Endothelial cell of umbilical vein (primary cell): ENCODE measurements at regions not wholly inside any gene's neighbourhood (a gene's known extent, or its start where the extent isn't known, plus 50 kb on each side); places are given as distances from the start of the nearest gene placed in this dataset.

Source experiments
- BruUV-seq: library from RNA; stranded (reverse); fragments of 400-500 nt; replicated peaks from 2 replicates; lab custom pipeline; 2021; lab: Mats Ljungman, UMichigan
- CTCF ChIA-PET: fragments of 300-600, 350-600 bp; sonication (Branson Sonifier 250); formaldehyde crosslinking; loops from one replicate; lab custom pipeline; 2021; ENCODE audit warnings: antibody characterized with exemption, inconsistent platforms; lab: Charles Lee
- POLR2A ChIA-PET: fragments of 300-600, 350-600 bp; sonication (Branson Sonifier 250); formaldehyde crosslinking; loops from one replicate; lab custom pipeline; 2021; ENCODE audit warnings: antibody characterized with exemption, inconsistent platforms; lab: Charles Lee
- DNase-seq: peaks from one replicate; pipeline ENCODE4 v3.0.0-alpha.2; 2011; ENCODE audit warnings: low read depth, low spot score
- FAIRE-seq: peaks from 2 replicates; lab custom pipeline; 2011; peaks lifted over from hg19 to GRCh38; lab: Jason Lieb, UNC
- H2AFZ ChIP-seq: 2 replicates; pipeline ENCODE4 v1.6.0; 2012; ENCODE audit warnings: low read depth, low read length, control low read depth, inconsistent platforms
- H3K27ac ChIP-seq: 2 replicates; pipeline ENCODE4 v1.5.1; 2011; ENCODE audit warnings: low read depth, mild to moderate bottlenecking, control low read depth, low read length, moderate library complexity; ENCODE audit not compliant: insufficient read depth
- H3K27me3 ChIP-seq, 2 experiments: 2 replicates each; pipeline versions ENCODE4 v1.6.0 to v1.6.1; 2011; ENCODE audit warnings: low read length in 2 of 2, mixed read lengths in 1 of 2; ENCODE audit not compliant: control insufficient read depth in 2 of 2, insufficient read depth in 2 of 2
- H3K36me3 ChIP-seq, 2 experiments: 2 replicates in 1 of 2; 3 replicates in 1 of 2; pipeline ENCODE4 v1.5.1; 2011; ENCODE audit warnings: low read length in 2 of 2, mild to moderate bottlenecking in 1 of 2, moderate library complexity in 1 of 2; ENCODE audit not compliant: control insufficient read depth in 2 of 2, insufficient read depth in 2 of 2; ENCODE audit errors: extremely low read depth in 1 of 2
- H3K4me1 ChIP-seq: 3 replicates; pipeline ENCODE4 v1.5.1; 2011; ENCODE audit warnings: mild to moderate bottlenecking, low read length; ENCODE audit not compliant: control insufficient read depth, insufficient read depth; ENCODE audit errors: extremely low read depth
- H3K4me2 ChIP-seq: 2 replicates; pipeline ENCODE4 v1.6.1; 2011; ENCODE audit warnings: low read length, control low read depth, mixed read lengths; ENCODE audit not compliant: insufficient read depth
- H3K4me3 ChIP-seq, 3 experiments: fragments of 200-600 bp in 1 of 3; sonication (generic), shearing (Covaris generic) in 1 of 3; replicated peaks in 1 of 3; 2 replicates each; pipeline ENCODE4 v1.5.1; 2011 to 2016; ENCODE audit warnings: control low read depth in 3 of 3, low read length in 3 of 3, mild to moderate bottlenecking in 2 of 3, inconsistent platforms in 1 of 3, low read depth in 1 of 3, moderate library complexity in 1 of 3; ENCODE audit not compliant: insufficient read depth in 1 of 3
- H3K79me2 ChIP-seq: 2 replicates; pipeline ENCODE4 v1.6.0; 2012; ENCODE audit warnings: low read length, inconsistent platforms; ENCODE audit not compliant: control insufficient read depth, insufficient read depth
- H3K9ac ChIP-seq: replicated peaks from 2 replicates; pipeline ENCODE3; 2011; ENCODE audit warnings: low read length, control low read depth; ENCODE audit not compliant: insufficient read depth; ENCODE audit errors: extremely low read depth
- H3K9me1 ChIP-seq: replicated peaks from 3 replicates; pipeline ENCODE4 v1.6.0; 2011; ENCODE audit warnings: mild to moderate bottlenecking, low read length; ENCODE audit not compliant: control insufficient read depth, insufficient read depth; ENCODE audit errors: extremely low read depth
- H3K9me3 ChIP-seq: replicated peaks from 2 replicates; pipeline ENCODE4 v1.5.1; 2012; ENCODE audit warnings: low read length, inconsistent platforms; ENCODE audit not compliant: control insufficient read depth, insufficient read depth
- H4K20me1 ChIP-seq: replicated peaks from 2 replicates; pipeline ENCODE3; 2011; ENCODE audit warnings: mild to moderate bottlenecking, low read length; ENCODE audit not compliant: control insufficient read depth, insufficient read depth; ENCODE audit errors: extremely low read depth
- EZH2 ChIP-seq: IDR thresholded peaks from 2 replicates; pipeline ENCODE4 v1.6.1; 2012; ENCODE audit warnings: borderline replicate concordance, low read depth, mild to moderate bottlenecking, moderate library complexity, low read length, inconsistent platforms; ENCODE audit not compliant: severe bottlenecking
- FOS ChIP-seq: IDR thresholded peaks from 2 replicates; pipeline ENCODE4 v1.6.1; 2011; ENCODE audit warnings: mild to moderate bottlenecking, low read length, moderate library complexity, borderline replicate concordance; ENCODE audit not compliant: insufficient read depth
- GATA2 ChIP-seq: IDR thresholded peaks from 2 replicates; pipeline ENCODE4 v1.7.0; 2011; ENCODE audit warnings: low read depth, mild to moderate bottlenecking, moderate library complexity, mixed read lengths, low read length; ENCODE audit not compliant: insufficient read length, insufficient read depth
- JUN ChIP-seq: IDR thresholded peaks from 2 replicates; pipeline ENCODE4 v1.6.1; 2011; ENCODE audit warnings: borderline replicate concordance, low read depth; ENCODE audit not compliant: insufficient read length, insufficient read depth
- MYC ChIP-seq: IDR thresholded peaks from one replicate; pipeline ENCODE4 v1.6.1; 2011; ENCODE audit warnings: mild to moderate bottlenecking, low read depth, low read length
- POLR2A ChIP-seq: IDR thresholded peaks from 2 replicates; pipeline ENCODE4 v1.6.1; 2012; ENCODE audit warnings: low read depth, mild to moderate bottlenecking, control low read depth, low read length
- POLR2AphosphoS5 ChIP-seq: IDR thresholded peaks from 2 replicates; pipeline ENCODE4 v1.6.1; 2012; ENCODE audit warnings: low read depth, mild to moderate bottlenecking, control low read depth, low read length, moderate library complexity; ENCODE audit not compliant: insufficient read depth
- dilution Hi-C: fragments of 300-500 bp; cut with MboI; formaldehyde crosslinking; loops from one replicate; pipeline ENCODE4 v1.15.0; 2019; ENCODE audit warnings: low sequenced_read_pairs; ENCODE audit not compliant: extremely low pct_ligation_motif_present
- intact Hi-C: fragments of 100-400 bp; cut with micrococcal nuclease; formaldehyde crosslinking; loops from one replicate; pipeline ENCODE4 v1.10.0; 2022
- TF ChIP-seq, protein P1 (sequence below): IDR thresholded peaks from 2 replicates; pipeline ENCODE4 v1.6.1; 2011; ENCODE audit not compliant: insufficient read depth, insufficient read length
- TF ChIP-seq, protein P2 (sequence below), 2 donors: IDR thresholded peaks; 1 replicate in 1 of 2; 2 replicates in 1 of 2; pipeline ENCODE4 v1.5.1; 2011; ENCODE audit warnings: low read length in 2 of 2, mild to moderate bottlenecking in 2 of 2, moderate library complexity in 2 of 2, control low read depth in 1 of 2, inconsistent platforms in 1 of 2, low read depth in 1 of 2; ENCODE audit not compliant: insufficient read depth in 1 of 2; ENCODE audit errors: extremely low read depth in 1 of 2

DNA sequence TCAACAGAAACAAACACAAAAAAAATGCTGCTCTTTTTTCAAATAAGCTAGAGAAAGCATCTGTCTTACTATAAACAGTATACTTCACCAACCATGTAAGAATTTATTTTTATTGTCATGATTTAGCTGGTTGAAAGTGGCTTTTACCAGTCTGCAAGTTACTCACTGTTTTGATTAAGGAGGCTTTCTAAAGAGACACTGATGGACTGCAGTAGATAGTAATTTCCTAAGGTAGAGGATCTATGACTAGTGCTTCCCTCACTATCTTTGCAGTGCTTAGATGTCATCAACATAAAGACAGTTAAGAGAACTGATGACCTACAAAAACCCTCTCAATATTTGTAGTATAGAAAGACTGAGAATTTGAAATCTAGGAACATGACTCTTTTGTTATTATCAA, 846.2 kb upstream of the AGA start:
- no peak overlapping the region for H3K4me3 ChIP-seq
- ChIA-PET POLR2A (no interaction called here), CTCF (no interaction called here)
- FAIRE-seq (no peak), DNase-seq (no peak)
- H3K9ac ChIP-seq, result no peak overlapping the region
- intact Hi-C loops (no loop called here), dilution Hi-C loops (no loop called here)
- no peak overlapping the region for H2AFZ ChIP-seq
- BruUV-seq, result no TSS peak
- peaks cover 4% of the 10 kb centered on the region for H3K9me3 ChIP-seq
- H3K9me1 ChIP-seq, result no peaks in the 10 kb centered on the region
- H4K20me1 ChIP-seq, result no peaks in the 10 kb centered on the region
- no peaks in the 10 kb centered on the region for H3K79me2 ChIP-seq
- H3K36me3 ChIP-seq, result no peaks in the 10 kb centered on the region
- no peak overlapping the region for H3K4me2 ChIP-seq
- no peaks in the 10 kb centered on the region for H3K4me1 ChIP-seq
- TF ChIP-seq JUN (no peak), EZH2 (no peak), MYC (no peak), POLR2A (no peak), POLR2AphosphoS5 (no peak), FOS (no peak), GATA2 (no peak)
- TF ChIP-seq, protein P1, sequence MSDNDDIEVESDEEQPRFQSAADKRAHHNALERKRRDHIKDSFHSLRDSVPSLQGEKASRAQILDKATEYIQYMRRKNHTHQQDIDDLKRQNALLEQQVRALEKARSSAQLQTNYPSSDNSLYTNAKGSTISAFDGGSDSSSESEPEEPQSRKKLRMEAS, result no peak
- TF ChIP-seq, protein P2, sequence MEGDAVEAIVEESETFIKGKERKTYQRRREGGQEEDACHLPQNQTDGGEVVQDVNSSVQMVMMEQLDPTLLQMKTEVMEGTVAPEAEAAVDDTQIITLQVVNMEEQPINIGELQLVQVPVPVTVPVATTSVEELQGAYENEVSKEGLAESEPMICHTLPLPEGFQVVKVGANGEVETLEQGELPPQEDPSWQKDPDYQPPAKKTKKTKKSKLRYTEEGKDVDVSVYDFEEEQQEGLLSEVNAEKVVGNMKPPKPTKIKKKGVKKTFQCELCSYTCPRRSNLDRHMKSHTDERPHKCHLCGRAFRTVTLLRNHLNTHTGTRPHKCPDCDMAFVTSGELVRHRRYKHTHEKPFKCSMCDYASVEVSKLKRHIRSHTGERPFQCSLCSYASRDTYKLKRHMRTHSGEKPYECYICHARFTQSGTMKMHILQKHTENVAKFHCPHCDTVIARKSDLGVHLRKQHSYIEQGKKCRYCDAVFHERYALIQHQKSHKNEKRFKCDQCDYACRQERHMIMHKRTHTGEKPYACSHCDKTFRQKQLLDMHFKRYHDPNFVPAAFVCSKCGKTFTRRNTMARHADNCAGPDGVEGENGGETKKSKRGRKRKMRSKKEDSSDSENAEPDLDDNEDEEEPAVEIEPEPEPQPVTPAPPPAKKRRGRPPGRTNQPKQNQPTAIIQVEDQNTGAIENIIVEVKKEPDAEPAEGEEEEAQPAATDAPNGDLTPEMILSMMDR (IDR thresholded peaks at IDR 0.05; ENCODE audit: extremely low read depth in 1 of 2, insufficient read depth in 1 of 2, low read depth in 1 of 2, low read length in 2 of 2), result no peak
- no peak overlapping the region for H3K27ac ChIP-seq
- H3K27me3 ChIP-seq, result no peaks in the 10 kb centered on the region
